H1 (cell line): ENCODE measurements at regions not wholly inside any gene's neighbourhood (a gene's known extent, or its start where the extent isn't known, plus 50 kb on each side); places are given as distances from the start of the nearest gene placed in this dataset.

ENCODE experiments used
- SUZ12 ChIP-seq: fragments of 200-600 bp; sonication (generic); IDR thresholded peaks from 2 replicates; pipeline ENCODE4 v1.6.1; 2012; ENCODE audit warnings: mild to moderate bottlenecking, inconsistent platforms, low read length, moderate library complexity, mixed read lengths
- TF ChIP-seq, protein P1 (sequence below): fragments of 300-600 bp; sonication (generic); IDR thresholded peaks from 2 replicates; pipeline ENCODE4 v1.7.1; 2012; ENCODE audit warnings: low read length, moderate library complexity, mild to moderate bottlenecking, inconsistent platforms; ENCODE audit not compliant: insufficient replicate concordance

DNA sequence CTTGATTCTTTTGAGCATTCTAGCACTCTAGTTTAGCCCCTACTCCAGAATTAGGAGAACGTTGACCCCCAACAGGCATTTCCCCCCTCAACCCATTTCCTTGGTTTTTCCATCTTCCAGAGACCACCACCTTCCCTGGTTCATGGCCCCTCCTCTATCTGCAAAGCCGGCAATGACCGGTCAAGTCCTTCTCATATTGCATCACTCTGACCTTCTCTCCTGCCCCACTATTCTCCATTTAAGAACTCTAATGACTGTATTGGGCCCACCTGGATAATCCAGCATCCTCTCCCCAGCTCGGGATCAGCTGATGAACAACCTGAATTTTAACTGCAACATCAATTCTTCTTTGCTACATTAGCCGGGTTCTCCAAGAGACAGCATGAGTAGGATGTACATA, 437.4 kb downstream of the NPHP4 start (continued):
- TF ChIP-seq, protein P1, sequence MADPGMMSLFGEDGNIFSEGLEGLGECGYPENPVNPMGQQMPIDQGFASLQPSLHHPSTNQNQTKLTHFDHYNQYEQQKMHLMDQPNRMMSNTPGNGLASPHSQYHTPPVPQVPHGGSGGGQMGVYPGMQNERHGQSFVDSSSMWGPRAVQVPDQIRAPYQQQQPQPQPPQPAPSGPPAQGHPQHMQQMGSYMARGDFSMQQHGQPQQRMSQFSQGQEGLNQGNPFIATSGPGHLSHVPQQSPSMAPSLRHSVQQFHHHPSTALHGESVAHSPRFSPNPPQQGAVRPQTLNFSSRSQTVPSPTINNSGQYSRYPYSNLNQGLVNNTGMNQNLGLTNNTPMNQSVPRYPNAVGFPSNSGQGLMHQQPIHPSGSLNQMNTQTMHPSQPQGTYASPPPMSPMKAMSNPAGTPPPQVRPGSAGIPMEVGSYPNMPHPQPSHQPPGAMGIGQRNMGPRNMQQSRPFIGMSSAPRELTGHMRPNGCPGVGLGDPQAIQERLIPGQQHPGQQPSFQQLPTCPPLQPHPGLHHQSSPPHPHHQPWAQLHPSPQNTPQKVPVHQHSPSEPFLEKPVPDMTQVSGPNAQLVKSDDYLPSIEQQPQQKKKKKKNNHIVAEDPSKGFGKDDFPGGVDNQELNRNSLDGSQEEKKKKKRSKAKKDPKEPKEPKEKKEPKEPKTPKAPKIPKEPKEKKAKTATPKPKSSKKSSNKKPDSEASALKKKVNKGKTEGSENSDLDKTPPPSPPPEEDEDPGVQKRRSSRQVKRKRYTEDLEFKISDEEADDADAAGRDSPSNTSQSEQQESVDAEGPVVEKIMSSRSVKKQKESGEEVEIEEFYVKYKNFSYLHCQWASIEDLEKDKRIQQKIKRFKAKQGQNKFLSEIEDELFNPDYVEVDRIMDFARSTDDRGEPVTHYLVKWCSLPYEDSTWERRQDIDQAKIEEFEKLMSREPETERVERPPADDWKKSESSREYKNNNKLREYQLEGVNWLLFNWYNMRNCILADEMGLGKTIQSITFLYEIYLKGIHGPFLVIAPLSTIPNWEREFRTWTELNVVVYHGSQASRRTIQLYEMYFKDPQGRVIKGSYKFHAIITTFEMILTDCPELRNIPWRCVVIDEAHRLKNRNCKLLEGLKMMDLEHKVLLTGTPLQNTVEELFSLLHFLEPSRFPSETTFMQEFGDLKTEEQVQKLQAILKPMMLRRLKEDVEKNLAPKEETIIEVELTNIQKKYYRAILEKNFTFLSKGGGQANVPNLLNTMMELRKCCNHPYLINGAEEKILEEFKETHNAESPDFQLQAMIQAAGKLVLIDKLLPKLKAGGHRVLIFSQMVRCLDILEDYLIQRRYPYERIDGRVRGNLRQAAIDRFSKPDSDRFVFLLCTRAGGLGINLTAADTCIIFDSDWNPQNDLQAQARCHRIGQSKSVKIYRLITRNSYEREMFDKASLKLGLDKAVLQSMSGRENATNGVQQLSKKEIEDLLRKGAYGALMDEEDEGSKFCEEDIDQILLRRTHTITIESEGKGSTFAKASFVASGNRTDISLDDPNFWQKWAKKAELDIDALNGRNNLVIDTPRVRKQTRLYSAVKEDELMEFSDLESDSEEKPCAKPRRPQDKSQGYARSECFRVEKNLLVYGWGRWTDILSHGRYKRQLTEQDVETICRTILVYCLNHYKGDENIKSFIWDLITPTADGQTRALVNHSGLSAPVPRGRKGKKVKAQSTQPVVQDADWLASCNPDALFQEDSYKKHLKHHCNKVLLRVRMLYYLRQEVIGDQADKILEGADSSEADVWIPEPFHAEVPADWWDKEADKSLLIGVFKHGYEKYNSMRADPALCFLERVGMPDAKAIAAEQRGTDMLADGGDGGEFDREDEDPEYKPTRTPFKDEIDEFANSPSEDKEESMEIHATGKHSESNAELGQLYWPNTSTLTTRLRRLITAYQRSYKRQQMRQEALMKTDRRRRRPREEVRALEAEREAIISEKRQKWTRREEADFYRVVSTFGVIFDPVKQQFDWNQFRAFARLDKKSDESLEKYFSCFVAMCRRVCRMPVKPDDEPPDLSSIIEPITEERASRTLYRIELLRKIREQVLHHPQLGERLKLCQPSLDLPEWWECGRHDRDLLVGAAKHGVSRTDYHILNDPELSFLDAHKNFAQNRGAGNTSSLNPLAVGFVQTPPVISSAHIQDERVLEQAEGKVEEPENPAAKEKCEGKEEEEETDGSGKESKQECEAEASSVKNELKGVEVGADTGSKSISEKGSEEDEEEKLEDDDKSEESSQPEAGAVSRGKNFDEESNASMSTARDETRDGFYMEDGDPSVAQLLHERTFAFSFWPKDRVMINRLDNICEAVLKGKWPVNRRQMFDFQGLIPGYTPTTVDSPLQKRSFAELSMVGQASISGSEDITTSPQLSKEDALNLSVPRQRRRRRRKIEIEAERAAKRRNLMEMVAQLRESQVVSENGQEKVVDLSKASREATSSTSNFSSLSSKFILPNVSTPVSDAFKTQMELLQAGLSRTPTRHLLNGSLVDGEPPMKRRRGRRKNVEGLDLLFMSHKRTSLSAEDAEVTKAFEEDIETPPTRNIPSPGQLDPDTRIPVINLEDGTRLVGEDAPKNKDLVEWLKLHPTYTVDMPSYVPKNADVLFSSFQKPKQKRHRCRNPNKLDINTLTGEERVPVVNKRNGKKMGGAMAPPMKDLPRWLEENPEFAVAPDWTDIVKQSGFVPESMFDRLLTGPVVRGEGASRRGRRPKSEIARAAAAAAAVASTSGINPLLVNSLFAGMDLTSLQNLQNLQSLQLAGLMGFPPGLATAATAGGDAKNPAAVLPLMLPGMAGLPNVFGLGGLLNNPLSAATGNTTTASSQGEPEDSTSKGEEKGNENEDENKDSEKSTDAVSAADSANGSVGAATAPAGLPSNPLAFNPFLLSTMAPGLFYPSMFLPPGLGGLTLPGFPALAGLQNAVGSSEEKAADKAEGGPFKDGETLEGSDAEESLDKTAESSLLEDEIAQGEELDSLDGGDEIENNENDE: no peak
- TF ChIP-seq SUZ12: no peak
